ENCODE measurements at regions not wholly inside any gene's neighbourhood (a gene's known extent, or its start where the extent isn't known, plus 50 kb on each side); places are given as distances from the start of the nearest gene placed in this dataset.

DNA sequence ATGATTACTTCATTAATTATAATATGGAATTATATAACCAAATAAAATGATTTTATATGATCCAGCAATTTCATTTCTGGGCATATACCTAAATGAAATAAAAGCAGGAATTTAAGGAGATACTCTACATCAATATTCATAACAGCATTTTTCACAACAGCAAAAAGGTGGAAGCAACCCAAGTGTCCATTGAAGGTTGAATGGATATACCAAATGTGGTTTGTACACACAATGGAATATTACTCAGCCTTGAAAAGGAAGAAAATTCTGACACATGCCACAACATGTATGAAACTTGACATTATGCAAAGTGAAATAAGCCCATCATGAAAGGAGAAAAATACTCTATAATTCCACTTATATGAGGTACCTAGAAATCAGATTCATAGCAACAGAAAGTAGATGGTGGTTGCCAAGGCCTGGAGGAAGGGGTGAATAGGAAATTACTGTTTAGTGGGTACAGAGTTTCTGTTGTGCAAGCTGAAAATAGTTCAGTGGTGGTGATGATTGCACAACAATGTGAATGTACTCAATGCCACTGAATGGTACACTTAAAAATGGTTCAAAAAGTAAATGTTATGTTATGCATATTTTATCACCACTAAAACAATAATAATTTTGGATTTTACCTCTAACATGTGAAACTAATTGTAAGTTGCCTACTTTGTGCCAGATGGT, 471.5 kb downstream of the SPRY1 start:
- Histone ChIP-seq H3K36me3 (no peaks in the 10 kb centered on the region), H3K4me3 (no peak overlapping the region), H3K27me3 (no peaks in the 10 kb centered on the region), H3K27ac (no peak overlapping the region), H3K4me1 (no peaks in the 10 kb centered on the region), H3K9me3 (no peaks in the 10 kb centered on the region)
- no peak for DNase-seq
- TF ChIP-seq POLR2A (IDR thresholded peaks at IDR 0.05): no peak
- TF ChIP-seq, protein P1, sequence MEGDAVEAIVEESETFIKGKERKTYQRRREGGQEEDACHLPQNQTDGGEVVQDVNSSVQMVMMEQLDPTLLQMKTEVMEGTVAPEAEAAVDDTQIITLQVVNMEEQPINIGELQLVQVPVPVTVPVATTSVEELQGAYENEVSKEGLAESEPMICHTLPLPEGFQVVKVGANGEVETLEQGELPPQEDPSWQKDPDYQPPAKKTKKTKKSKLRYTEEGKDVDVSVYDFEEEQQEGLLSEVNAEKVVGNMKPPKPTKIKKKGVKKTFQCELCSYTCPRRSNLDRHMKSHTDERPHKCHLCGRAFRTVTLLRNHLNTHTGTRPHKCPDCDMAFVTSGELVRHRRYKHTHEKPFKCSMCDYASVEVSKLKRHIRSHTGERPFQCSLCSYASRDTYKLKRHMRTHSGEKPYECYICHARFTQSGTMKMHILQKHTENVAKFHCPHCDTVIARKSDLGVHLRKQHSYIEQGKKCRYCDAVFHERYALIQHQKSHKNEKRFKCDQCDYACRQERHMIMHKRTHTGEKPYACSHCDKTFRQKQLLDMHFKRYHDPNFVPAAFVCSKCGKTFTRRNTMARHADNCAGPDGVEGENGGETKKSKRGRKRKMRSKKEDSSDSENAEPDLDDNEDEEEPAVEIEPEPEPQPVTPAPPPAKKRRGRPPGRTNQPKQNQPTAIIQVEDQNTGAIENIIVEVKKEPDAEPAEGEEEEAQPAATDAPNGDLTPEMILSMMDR (IDR thresholded peaks at IDR 0.05): no peak
- no peak for ATAC-seq
- intact Hi-C loops (cut with DNase I): no loop called here

DNA sequence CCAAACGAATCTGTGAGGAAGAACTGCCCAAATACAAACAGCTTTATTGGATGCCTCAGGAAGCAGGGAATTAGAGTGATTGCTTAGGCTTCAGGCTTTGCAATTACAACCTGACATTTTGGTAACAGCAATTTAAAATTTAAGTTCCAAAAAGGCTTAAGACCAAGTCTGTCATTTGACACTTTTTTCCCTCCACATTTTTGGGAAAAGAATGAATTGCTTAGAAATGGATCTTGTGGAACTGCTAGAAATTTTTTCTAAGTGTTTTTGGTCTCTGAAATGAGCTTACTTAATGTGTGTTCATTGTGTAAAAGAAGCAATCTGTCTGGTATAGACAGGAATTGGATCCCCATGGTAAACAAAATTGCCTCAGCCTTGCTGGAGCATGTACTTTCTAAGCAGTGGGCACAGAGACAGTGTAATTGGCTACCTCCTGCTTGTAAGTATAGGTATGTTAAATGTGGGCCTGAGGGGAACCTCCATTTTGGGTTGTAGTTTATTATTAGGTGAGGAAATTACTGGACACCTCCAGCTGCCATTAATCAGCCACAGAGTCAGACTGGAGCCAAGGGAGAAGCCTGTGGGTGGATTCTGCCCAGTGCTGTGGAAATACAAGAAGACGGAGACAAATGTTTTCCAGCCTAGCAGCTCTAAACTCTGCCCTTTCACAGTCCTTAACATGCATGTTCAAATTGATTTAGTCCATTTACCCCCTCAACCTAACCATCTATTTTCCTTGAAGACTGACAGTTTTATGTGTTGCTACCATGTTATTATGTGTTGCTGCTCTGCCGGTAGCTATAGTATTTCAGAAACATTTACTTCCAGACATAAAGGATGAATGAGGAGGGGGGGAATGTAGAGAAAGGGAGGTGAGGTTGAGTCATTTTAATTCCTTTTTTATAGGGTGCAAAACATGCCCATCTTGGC, 473.0 kb downstream of the SPRY1 start:
- H3K9me3 ChIP-seq: no peaks in the 10 kb centered on the region
- WGBS (ENCODE audit: insufficient coverage, low coverage, low lambda C conversion rate, missing lambda C conversion rate): 69% methylated on average over 3 of the region's 3 CpGs
- H3K4me3 ChIP-seq: no peak overlapping the region
- no peak for TF ChIP-seq POLR2A (IDR thresholded peaks at IDR 0.05)
- TF ChIP-seq, protein P1 (IDR thresholded peaks at IDR 0.05): no peak
- no peak overlapping the region for H3K27ac ChIP-seq
- H3K36me3 ChIP-seq: no peaks in the 10 kb centered on the region
- ATAC-seq (no peak), DNase-seq (no peak)
- intact Hi-C loops (cut with DNase I): no loop called here
- no peaks in the 10 kb centered on the region for H3K4me1 ChIP-seq
- no peaks in the 10 kb centered on the region for H3K27me3 ChIP-seq

DNA sequence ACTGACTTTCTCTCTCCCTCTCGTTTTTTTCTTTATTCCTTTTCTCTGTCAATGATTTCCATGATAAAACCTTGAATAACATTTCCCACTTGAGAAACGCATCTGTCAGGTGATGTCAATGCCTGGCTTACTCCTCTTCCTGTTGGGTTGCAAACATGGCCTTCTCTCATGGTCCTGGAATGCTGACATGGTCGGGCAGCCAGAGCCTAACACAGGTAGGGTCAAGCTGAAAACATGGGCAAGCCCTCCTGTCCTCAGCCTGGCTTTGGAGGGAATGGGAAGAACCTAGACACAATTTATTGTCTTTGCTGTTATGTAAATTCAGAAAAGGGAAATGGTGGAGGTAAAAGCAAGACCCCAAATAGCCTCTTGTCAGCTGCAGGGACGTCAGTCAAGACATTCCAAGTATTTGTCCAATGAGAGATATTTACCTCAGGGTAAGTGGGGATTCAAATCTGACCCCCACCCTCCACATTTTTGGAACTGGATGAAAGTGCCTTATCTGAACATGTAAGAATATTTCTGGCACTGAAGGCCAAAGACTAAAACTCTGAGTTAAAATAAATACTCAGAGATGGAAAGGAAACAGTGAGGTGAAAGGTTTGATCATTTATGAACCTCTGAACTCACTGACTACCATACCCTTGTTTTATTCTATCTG, 473.8 kb downstream of the SPRY1 start:
- DNase-seq (no peak), ATAC-seq (no peak)
- no peaks in the 10 kb centered on the region for H3K27me3 ChIP-seq
- no peaks in the 10 kb centered on the region for H3K36me3 ChIP-seq
- no peak overlapping the region for H3K27ac ChIP-seq
- WGBS (ENCODE audit: insufficient coverage, low coverage, low lambda C conversion rate, missing lambda C conversion rate): 24% methylated on average over 4 of the region's 4 CpGs
- intact Hi-C loops (cut with DNase I): no loop called here
- no peak for TF ChIP-seq POLR2A (IDR thresholded peaks at IDR 0.05)
- TF ChIP-seq, protein P1 (IDR thresholded peaks at IDR 0.05): no peak
- no peak overlapping the region for H3K4me3 ChIP-seq
- H3K9me3 ChIP-seq: no peaks in the 10 kb centered on the region
- no peaks in the 10 kb centered on the region for H3K4me1 ChIP-seq

DNA sequence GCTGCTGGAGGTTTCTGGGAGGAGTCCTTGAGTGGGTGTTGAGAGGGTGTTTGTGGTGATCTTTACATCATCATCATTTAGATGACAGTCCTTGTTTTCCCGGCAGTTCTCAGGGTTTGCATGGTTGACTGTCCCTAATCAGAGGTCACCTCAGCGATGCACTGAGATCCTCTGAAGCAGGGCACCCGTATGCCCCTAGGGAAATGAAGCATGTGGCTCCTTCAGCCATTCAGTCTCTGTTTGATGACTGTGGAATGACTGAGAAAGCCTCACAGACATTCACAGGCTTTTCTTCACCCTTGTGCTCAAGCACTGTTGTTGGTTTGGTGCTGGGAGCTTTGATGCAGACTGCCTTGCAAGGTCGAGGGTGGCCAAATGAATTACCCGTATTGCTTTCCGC, 474.7 kb downstream of the SPRY1 start:
- H3K9me3 ChIP-seq: no peaks in the 10 kb centered on the region
- H3K4me1 ChIP-seq: no peaks in the 10 kb centered on the region
- TF ChIP-seq, protein P1 (IDR thresholded peaks at IDR 0.05): no peak
- TF ChIP-seq POLR2A (IDR thresholded peaks at IDR 0.05): no peak
- 61% methylated on average over 6 of the region's 6 CpGs for WGBS (ENCODE audit: insufficient coverage, low coverage, low lambda C conversion rate, missing lambda C conversion rate)
- no peaks in the 10 kb centered on the region for H3K27me3 ChIP-seq
- intact Hi-C loops (cut with DNase I): no loop called here
- H3K4me3 ChIP-seq: no peak overlapping the region
- no peak for ATAC-seq
- no peaks in the 10 kb centered on the region for H3K36me3 ChIP-seq
- H3K27ac ChIP-seq: no peak overlapping the region
- DNase-seq: no peak
